Effector memory CD4-positive, alpha-beta T cell (primary cell): ENCODE measurements at regions not wholly inside any gene's neighbourhood (a gene's known extent, or its start where the extent isn't known, plus 50 kb on each side); places are given as distances from the start of the nearest gene placed in this dataset.

Source experiments
- DNase-seq, 3 donors: peaks; one replicate each; pipeline ENCODE4 v3.0.0-alpha.2; 2020
- H3K27ac ChIP-seq: 2 replicates; pipeline ENCODE4 v1.7.0; 2013; ENCODE audit warnings: mild to moderate bottlenecking, low read length, moderate library complexity; ENCODE audit not compliant: insufficient read depth, poor library complexity, severe bottlenecking
- H3K27me3 ChIP-seq: replicated peaks from 2 replicates; pipeline ENCODE4 v1.7.0; 2013; ENCODE audit warnings: mild to moderate bottlenecking, low read length; ENCODE audit not compliant: insufficient read depth, control insufficient read depth, poor library complexity, severe bottlenecking
- H3K36me3 ChIP-seq: 2 replicates; pipeline ENCODE4 v1.7.0; 2013; ENCODE audit warnings: mild to moderate bottlenecking, low read length, moderate library complexity; ENCODE audit not compliant: control insufficient read depth, insufficient read depth
- H3K4me1 ChIP-seq: 2 replicates; pipeline ENCODE4 v1.7.0; 2013; ENCODE audit warnings: low read length, mild to moderate bottlenecking; ENCODE audit not compliant: control insufficient read depth, insufficient read depth, poor library complexity, severe bottlenecking
- H3K4me3 ChIP-seq: 2 replicates; pipeline ENCODE4 v1.7.0; 2013; ENCODE audit warnings: low read length, low read depth, mild to moderate bottlenecking; ENCODE audit not compliant: insufficient read depth, poor library complexity, severe bottlenecking
- H3K9me3 ChIP-seq: 2 replicates; pipeline ENCODE4 v1.7.0; 2013; ENCODE audit warnings: mild to moderate bottlenecking, low read length, moderate library complexity; ENCODE audit not compliant: control insufficient read depth

GRCh38 chr13:33725340-33725739 lies 92.6 kb upstream of the RFC3 start:
- DNase-seq = no peak
- Histone ChIP-seq H3K4me1 (no peaks in the 10 kb centered on the region), H3K36me3 (no peaks in the 10 kb centered on the region)

GRCh38 chr13:33727297-33728083 lies 90.5 kb upstream of the RFC3 start:
- H3K27ac ChIP-seq = no peak overlapping the region
- H3K27me3 ChIP-seq = no peaks in the 10 kb centered on the region
- H3K9me3 ChIP-seq = no peaks in the 10 kb centered on the region
- H3K4me3 ChIP-seq = no peak overlapping the region
- no peaks in the 10 kb centered on the region for H3K36me3 ChIP-seq
- DNase-seq = no peak
- no peaks in the 10 kb centered on the region for H3K4me1 ChIP-seq

More at GRCh38 chr13:33725340-33725739, 92.6 kb upstream of the RFC3 start:
- no peaks in the 10 kb centered on the region for H3K27me3 ChIP-seq
- no peak overlapping the region for H3K4me3 ChIP-seq
- H3K27ac ChIP-seq = no peak overlapping the region
- H3K9me3 ChIP-seq = no peaks in the 10 kb centered on the region

- Histone ChIP-seq H3K27me3 (no peaks in the 10 kb centered on the region), H3K4me1 (no peaks in the 10 kb centered on the region), H3K4me3 (no peak overlapping the region), H3K27ac (no peak overlapping the region), H3K9me3 (no peaks in the 10 kb centered on the region), H3K36me3 (no peaks in the 10 kb centered on the region)
- DNase-seq = no peak
Measured at GRCh38 chr13:33728271-33729037, 89.5 kb upstream of the RFC3 start.

DNA sequence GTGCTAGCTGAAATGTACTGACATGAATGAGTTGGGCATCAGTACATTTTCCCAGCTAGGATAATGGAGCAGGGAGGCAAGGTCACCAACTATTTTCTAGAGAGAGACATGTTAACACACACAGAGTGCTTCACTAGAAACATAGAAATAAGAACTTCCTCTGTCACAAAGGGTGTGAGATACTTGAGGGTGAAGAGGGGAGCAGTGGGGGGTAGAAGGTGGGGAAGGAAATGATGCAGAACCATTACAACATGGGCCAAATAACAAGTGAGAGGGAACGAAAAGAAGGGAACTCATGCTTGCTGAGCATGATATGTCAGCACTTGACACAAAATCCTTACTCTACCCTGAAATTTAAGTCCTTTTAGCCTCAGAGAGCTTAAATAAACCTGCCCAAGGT lies 87.8 kb upstream of the RFC3 start:
- Histone ChIP-seq H3K9me3 (no peaks in the 10 kb centered on the region), H3K4me3 (no peak overlapping the region), H3K27me3 (no peaks in the 10 kb centered on the region), H3K4me1 (no peaks in the 10 kb centered on the region), H3K36me3 (no peaks in the 10 kb centered on the region), H3K27ac (no peak overlapping the region)
- no peak for DNase-seq

DNA sequence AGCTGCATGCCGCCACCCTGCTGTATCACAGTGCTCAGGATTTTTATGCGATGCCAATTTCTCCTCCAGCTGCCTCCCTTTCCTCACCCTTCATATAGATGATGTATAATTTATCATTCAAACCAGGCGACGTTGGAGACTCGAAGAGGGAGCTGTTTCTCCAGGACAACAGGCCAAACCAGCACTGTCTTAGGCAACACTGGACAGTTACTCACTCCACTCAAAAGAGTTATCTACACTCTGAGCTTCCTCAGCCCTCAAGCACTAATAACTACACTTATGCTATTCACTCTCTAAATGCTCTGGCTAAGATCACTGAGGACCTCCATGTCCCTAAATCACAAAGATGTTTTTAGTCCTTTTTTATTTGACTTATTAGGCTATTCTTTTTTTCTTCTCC lies 87.3 kb upstream of the RFC3 start:
- Histone ChIP-seq H3K27ac (no peak overlapping the region), H3K36me3 (no peaks in the 10 kb centered on the region), H3K4me1 (no peaks in the 10 kb centered on the region), H3K27me3 (no peaks in the 10 kb centered on the region), H3K4me3 (no peak overlapping the region), H3K9me3 (no peaks in the 10 kb centered on the region)
- DNase-seq = no peak

GRCh38 chr13:33735276-33735675 lies 82.7 kb upstream of the RFC3 start:
- H3K4me3 ChIP-seq = no peak overlapping the region
- H3K4me1 ChIP-seq = no peaks in the 10 kb centered on the region
- no peaks in the 10 kb centered on the region for H3K27me3 ChIP-seq
- DNase-seq = no peak
- H3K9me3 ChIP-seq = no peaks in the 10 kb centered on the region
- H3K36me3 ChIP-seq = no peaks in the 10 kb centered on the region
- no peak overlapping the region for H3K27ac ChIP-seq

DNA sequence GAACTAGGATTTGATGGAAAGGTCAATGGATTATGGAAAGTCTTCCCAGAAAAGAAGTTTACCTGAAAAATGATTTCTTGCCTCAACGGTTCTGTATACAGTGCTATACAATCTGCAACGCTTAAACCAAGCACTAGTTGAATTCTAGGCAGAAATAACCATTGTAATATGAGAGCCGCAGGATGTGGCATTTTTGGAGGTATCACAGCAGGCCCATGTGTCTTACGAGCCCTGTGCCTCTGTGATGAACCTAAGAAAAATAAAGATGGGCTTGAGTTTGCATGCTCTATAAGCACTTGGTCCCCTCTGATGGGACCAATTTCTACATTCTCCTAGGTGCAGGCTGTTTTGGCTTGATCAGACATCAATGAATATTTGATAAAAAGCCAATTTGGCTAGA lies 78.7 kb upstream of the RFC3 start:
- Histone ChIP-seq H3K36me3 (no peaks in the 10 kb centered on the region), H3K4me3 (no peak overlapping the region), H3K9me3 (no peaks in the 10 kb centered on the region), H3K27me3 (no peaks in the 10 kb centered on the region), H3K4me1 (peaks cover 6% of the 10 kb centered on the region), H3K27ac (no peak overlapping the region)
- DNase-seq = no peak

- Histone ChIP-seq H3K4me1 (peaks cover 6% of the 10 kb centered on the region), H3K9me3 (no peaks in the 10 kb centered on the region), H3K4me3 (no peak overlapping the region), H3K27ac (no peak overlapping the region), H3K27me3 (no peaks in the 10 kb centered on the region), H3K36me3 (no peaks in the 10 kb centered on the region)
- no peak for DNase-seq
Measured at GRCh38 chr13:33740134-33740538, 77.8 kb upstream of the RFC3 start.

GRCh38 chr13:33742321-33742720 lies 75.6 kb upstream of the RFC3 start:
- H3K4me1 ChIP-seq = peaks cover 6% of the 10 kb centered on the region
- no peaks in the 10 kb centered on the region for H3K9me3 ChIP-seq
- no peaks in the 10 kb centered on the region for H3K36me3 ChIP-seq
- H3K27ac ChIP-seq = no peak overlapping the region
- no peak for DNase-seq
- H3K27me3 ChIP-seq = no peaks in the 10 kb centered on the region
- H3K4me3 ChIP-seq = no peak overlapping the region
